ENCODE measurements at regions not wholly inside any gene's neighbourhood (a gene's known extent, or its start where the extent isn't known, plus 50 kb on each side); places are given as distances from the start of the nearest gene placed in this dataset.
"Not testable (repeated sequence)": the region's sequence is repeated elsewhere in the genome, so short reads cannot be mapped to it uniquely, and the experiment has no call there.

- DNase-seq (ENCODE audit: low spot score) = no peak
Measured at GRCh38 chr18:38572554-38573111, 1007.0 kb upstream of the CELF4 start.

- no peak for DNase-seq (ENCODE audit: low spot score)
Measured at GRCh38 chr18:38571651-38572050, 1006.1 kb upstream of the CELF4 start.

- DNase-seq (ENCODE audit: low spot score) = no peak
Measured at GRCh38 chr18:38565513-38565912, 999.9 kb upstream of the CELF4 start.

GRCh38 chr18:38563396-38563980 lies 997.9 kb upstream of the CELF4 start:
- no peak for DNase-seq (ENCODE audit: low spot score)

- DNase-seq (ENCODE audit: low spot score) = no peak
Measured at GRCh38 chr18:38557006-38557405, 991.4 kb upstream of the CELF4 start.

GRCh38 chr18:38552732-38553321 lies 987.2 kb upstream of the CELF4 start:
- no peak for DNase-seq (ENCODE audit: low spot score)

GRCh38 chr18:38551881-38552280 lies 986.3 kb upstream of the CELF4 start:
- DNase-seq (ENCODE audit: low spot score) = no peak

GRCh38 chr18:38545071-38545470 lies 979.5 kb upstream of the CELF4 start:
- DNase-seq (ENCODE audit: low spot score) = no peak

GRCh38 chr18:38539856-38540255 lies 974.3 kb upstream of the CELF4 start:
- no peak for DNase-seq (ENCODE audit: low spot score)

GRCh38 chr18:38539371-38539770 lies 973.8 kb upstream of the CELF4 start:
- DNase-seq (ENCODE audit: low spot score) = no peak

- no peak for DNase-seq (ENCODE audit: low spot score)
Measured at GRCh38 chr18:38534073-38534472, 968.5 kb upstream of the CELF4 start.

- DNase-seq (ENCODE audit: low spot score) = no peak
Measured at GRCh38 chr18:38526922-38527321, 961.3 kb upstream of the CELF4 start.

- DNase-seq (ENCODE audit: low spot score) = no peak
Measured at GRCh38 chr18:38525039-38525438, 959.4 kb upstream of the CELF4 start.

GRCh38 chr18:38520786-38521185 lies 955.2 kb upstream of the CELF4 start:
- DNase-seq (ENCODE audit: low spot score) = no peak

- no peak for DNase-seq (ENCODE audit: low spot score)
Measured at GRCh38 chr18:38502539-38502938, 936.9 kb upstream of the CELF4 start.

- DNase-seq (ENCODE audit: low spot score) = no peak
Measured at GRCh38 chr18:38497266-38497665, 931.7 kb upstream of the CELF4 start.

GRCh38 chr18:38496222-38496793 lies 930.7 kb upstream of the CELF4 start:
- DNase-seq (ENCODE audit: low spot score) = no peak

GRCh38 chr18:38494065-38494464 lies 928.5 kb upstream of the CELF4 start:
- no peak for DNase-seq (ENCODE audit: low spot score)

GRCh38 chr18:38491195-38491594 lies 925.6 kb upstream of the CELF4 start:
- no peak for DNase-seq (ENCODE audit: low spot score)

- DNase-seq (ENCODE audit: low spot score) = not testable (repeated sequence)
Measured at GRCh38 chr18:38489721-38490120, 924.1 kb upstream of the CELF4 start.

- DNase-seq (ENCODE audit: low spot score) = no peak
Measured at GRCh38 chr18:38487521-38487920, 921.9 kb upstream of the CELF4 start.

GRCh38 chr18:38483326-38483725 lies 917.7 kb upstream of the CELF4 start:
- no peak for DNase-seq (ENCODE audit: low spot score)

- no peak for DNase-seq (ENCODE audit: low spot score)
Measured at GRCh38 chr18:38481576-38481975, 916.0 kb upstream of the CELF4 start.

GRCh38 chr18:38475686-38476085 lies 910.1 kb upstream of the CELF4 start:
- no peak for DNase-seq (ENCODE audit: low spot score)
